Neural cell (in vitro differentiated cells): ENCODE measurements at regions not wholly inside any gene's neighbourhood (a gene's known extent, or its start where the extent isn't known, plus 50 kb on each side); places are given as distances from the start of the nearest gene placed in this dataset.

Source experiments
- CTCF ChIP-seq: fragments of 450-650 bp; IDR thresholded peaks from 2 replicates; pipeline ENCODE4 v1.5.1; 2014; ENCODE audit warnings: antibody characterized with exemption, mild to moderate bottlenecking, moderate library complexity; ENCODE audit not compliant: poor library complexity, severe bottlenecking
- EP300 ChIP-seq: fragments of 450-650 bp; conservative IDR thresholded peaks from 2 replicates; pipeline ENCODE4 v1.6.1; 2014; ENCODE audit warnings: antibody characterized with exemption, mild to moderate bottlenecking, moderate library complexity; ENCODE audit not compliant: poor library complexity, severe bottlenecking
- EZH2 ChIP-seq: fragments of 200-600, 300-800 bp; shearing (Covaris generic), sonication (generic); IDR thresholded peaks from 2 replicates; pipeline ENCODE4 v1.6.1; 2014; ENCODE audit warnings: antibody characterized with exemption, low read length, borderline replicate concordance, mild to moderate bottlenecking; ENCODE audit not compliant: insufficient read depth, poor library complexity, severe bottlenecking
- MXI1 ChIP-seq: fragments of 450-650 bp; conservative IDR thresholded peaks from 2 replicates; pipeline ENCODE4 v1.6.1; 2014; ENCODE audit warnings: antibody characterized with exemption, mild to moderate bottlenecking; ENCODE audit not compliant: poor library complexity, severe bottlenecking
- POLR2AphosphoS5 ChIP-seq: IDR thresholded peaks from 2 replicates; pipeline ENCODE4 v1.6.1; 2012
- RAD21 ChIP-seq: fragments of 450-650 bp; conservative IDR thresholded peaks from 2 replicates; pipeline ENCODE4 v1.6.1; 2014; ENCODE audit warnings: antibody characterized with exemption, mild to moderate bottlenecking, moderate library complexity
- SMC3 ChIP-seq: fragments of 450-650 bp; conservative IDR thresholded peaks from 2 replicates; pipeline ENCODE4 v1.6.1; 2014; ENCODE audit warnings: antibody characterized with exemption, mild to moderate bottlenecking, moderate library complexity; ENCODE audit not compliant: poor library complexity
- TAF1 ChIP-seq: IDR thresholded peaks from 2 replicates; pipeline ENCODE4 v1.6.1; 2012; ENCODE audit warnings: low read depth

GRCh38 chr14:65993996-65994395, 492.2 kb upstream of the CCDC196 start:
- TF ChIP-seq TAF1 (no peak), POLR2AphosphoS5 (no peak), RAD21 (no peak), CTCF (no peak), MXI1 (no peak), EZH2 (no peak), EP300 (no peak), SMC3 (no peak)
